IMR-90 (cell line): ENCODE measurements at regions not wholly inside any gene's neighbourhood (a gene's known extent, or its start where the extent isn't known, plus 50 kb on each side); places are given as distances from the start of the nearest gene placed in this dataset.
A peak's percentile ranks its signal among the peaks of the same experiment; 100 is the strongest.

Experiments used
- ATAC-seq: fragments of 200-7000 bp; cut with Tn5 transposase; 2 replicates; pipeline ENCODE4 v1.9.1; 2020; ENCODE audit warnings: low read depth, mild to moderate bottlenecking, moderate library complexity
- BruUV-seq: library from RNA; stranded (reverse); fragments of 400-500 nt; replicated peaks from 2 replicates; lab custom pipeline; 2021; lab: Mats Ljungman, UMichigan
- CTCF ChIA-PET: fragments of 300-600 bp; formaldehyde crosslinking; extraction: SDS; loops from one replicate; lab custom pipeline; 2021; ENCODE audit warnings: antibody characterized with exemption; lab: Yijun Ruan, JAX
- POLR2A ChIA-PET: fragments of 300-600 bp; sonication (Branson Sonifier 250); formaldehyde crosslinking; loops from one replicate; lab custom pipeline; 2022; ENCODE audit warnings: antibody characterized with exemption; ENCODE audit not compliant: unreplicated experiment; lab: Charles Lee
- DNase-seq: peaks from one replicate; pipeline ENCODE4 v3.0.0; 2013
- H2AFZ ChIP-seq: replicated peaks from 2 replicates; pipeline ENCODE3; 2013; ENCODE audit warnings: low read length, mild to moderate bottlenecking; ENCODE audit not compliant: poor library complexity
- H2AK5ac ChIP-seq: 2 replicates; pipeline ENCODE4 v1.6.1; 2013; ENCODE audit warnings: low read depth, low read length, inconsistent platforms
- H2AK9ac ChIP-seq: replicated peaks from 2 replicates; pipeline ENCODE3; 2013; ENCODE audit warnings: mild to moderate bottlenecking, low read depth, low read length, moderate library complexity; ENCODE audit not compliant: poor library complexity
- H2BK120ac ChIP-seq: 2 replicates; pipeline ENCODE4 v1.6.1; 2013; ENCODE audit warnings: low read depth, low read length, inconsistent platforms
- H2BK15ac ChIP-seq: 3 replicates; pipeline ENCODE4 v1.6.1; 2013; ENCODE audit warnings: low read depth, low read length, inconsistent platforms
- H2BK20ac ChIP-seq: 2 replicates; pipeline ENCODE4 v1.6.1; 2013; ENCODE audit warnings: low read depth, mild to moderate bottlenecking, inconsistent platforms, low read length, moderate library complexity
- H2BK5ac ChIP-seq: 2 replicates; pipeline ENCODE4 v1.6.1; 2013; ENCODE audit warnings: mild to moderate bottlenecking, low read depth, low read length, inconsistent platforms; ENCODE audit not compliant: poor library complexity, severe bottlenecking
- H3K14ac ChIP-seq: replicated peaks from 2 replicates; pipeline ENCODE4 v1.6.1; 2013; ENCODE audit warnings: low read depth, low read length, inconsistent platforms
- H3K18ac ChIP-seq: 2 replicates; pipeline ENCODE4 v1.6.1; 2013; ENCODE audit warnings: low read depth, low read length, control low read depth
- H3K23ac ChIP-seq: 2 replicates; pipeline ENCODE4 v1.6.1; 2013; ENCODE audit warnings: low read depth, low read length, inconsistent platforms
- H3K27ac ChIP-seq: 2 replicates; pipeline ENCODE4 v1.5.1; 2013; ENCODE audit warnings: mild to moderate bottlenecking, control low read depth, low read length; ENCODE audit not compliant: insufficient read depth
- H3K27me3 ChIP-seq: 2 replicates; pipeline ENCODE4 v1.6.1; 2013; ENCODE audit warnings: low read length; ENCODE audit not compliant: control insufficient read depth, insufficient read depth
- H3K36me3 ChIP-seq: 2 replicates; pipeline ENCODE4 v1.6.1; 2013; ENCODE audit warnings: low read length, mixed read lengths; ENCODE audit not compliant: control insufficient read depth, insufficient read depth
- H3K4ac ChIP-seq: 2 replicates; pipeline ENCODE4 v1.6.1; 2013; ENCODE audit warnings: low read depth, low read length, inconsistent platforms
- H3K4me1 ChIP-seq: 2 replicates; pipeline ENCODE4 v1.6.1; 2013; ENCODE audit warnings: low read length, mixed read lengths; ENCODE audit not compliant: control insufficient read depth, insufficient read depth
- H3K4me2 ChIP-seq: 2 replicates; pipeline ENCODE4 v1.6.1; 2013; ENCODE audit warnings: low read depth, mild to moderate bottlenecking, control low read depth, low read length, moderate library complexity
- H3K4me3 ChIP-seq: 2 replicates; pipeline ENCODE4 v1.5.1; 2013; ENCODE audit warnings: low read depth, mild to moderate bottlenecking, control low read depth, low read length, moderate library complexity; ENCODE audit not compliant: insufficient read depth
- H3K56ac ChIP-seq: 2 replicates; pipeline ENCODE4 v1.6.1; 2013; ENCODE audit warnings: low read length, inconsistent platforms; ENCODE audit not compliant: insufficient read depth; ENCODE audit errors: extremely low read depth
- H3K79me1 ChIP-seq, 2 experiments: 2 replicates each; pipeline ENCODE4 v1.6.1; 2013; ENCODE audit warnings: low read length in 2 of 2, inconsistent platforms in 1 of 2, low read depth in 1 of 2
- H3K9ac ChIP-seq: 2 replicates; pipeline ENCODE4 v1.6.1; 2013; ENCODE audit warnings: low read depth, low read length, control low read depth
- H3K9me1 ChIP-seq: 2 replicates; pipeline ENCODE4 v1.6.1; 2013; ENCODE audit warnings: low read length, inconsistent platforms; ENCODE audit not compliant: insufficient read depth
- H3K9me3 ChIP-seq: 2 replicates; pipeline ENCODE4 v1.6.1; 2013; ENCODE audit warnings: low read length; ENCODE audit not compliant: control insufficient read depth, insufficient read depth
- H4K20me1 ChIP-seq: 2 replicates; pipeline ENCODE4 v1.6.1; 2013; ENCODE audit warnings: low read length, inconsistent platforms; ENCODE audit not compliant: insufficient read depth
- H4K5ac ChIP-seq: 2 replicates; pipeline ENCODE4 v1.6.1; 2013; ENCODE audit warnings: mild to moderate bottlenecking, low read depth, low read length, control low read depth
- H4K8ac ChIP-seq, 2 experiments: 2 replicates each; pipeline ENCODE4 v1.6.1; 2013; ENCODE audit warnings: low read depth in 2 of 2, low read length in 2 of 2, control low read depth in 1 of 2, inconsistent platforms in 1 of 2
- H4K91ac ChIP-seq: 2 replicates; pipeline ENCODE4 v1.6.1; 2013; ENCODE audit warnings: low read depth, low read length, inconsistent platforms; ENCODE audit not compliant: insufficient read depth
- RAD21 ChIP-seq: IDR thresholded peaks from 2 replicates; pipeline ENCODE4 v1.6.1; 2012; ENCODE audit warnings: low read length, improper control_type of control experiment
- RFX5 ChIP-seq: IDR thresholded peaks from 2 replicates; pipeline ENCODE4 v1.8.0; 2012; ENCODE audit warnings: low read depth, mild to moderate bottlenecking, low read length, moderate library complexity
- WGBS, 2 experiments: methylation state at CpG; one replicate each; pipeline versions ENCODE4 v1.1.5 to v1.1.7; 2013; ENCODE audit warnings: missing lambda C conversion rate in 2 of 2; ENCODE audit not compliant: insufficient read length in 1 of 2; ENCODE audit errors: extremely low coverage in 2 of 2; 5-methylcytosine and 5-hydroxymethylcytosine counted together
- dilution Hi-C: fragments of 300-500 bp; cut with HindIII; formaldehyde crosslinking; loops from one replicate; pipeline ENCODE4 v1.14.3; 2018; ENCODE audit warnings: low sequenced_read_pairs; ENCODE audit not compliant: unreplicated experiment
- in situ Hi-C: fragments of 300-500 bp; cut with MboI; formaldehyde crosslinking; loops from 3 replicates; pipeline ENCODE4 v1.14.3; 2019; ENCODE audit warnings: low sequenced_read_pairs, inconsistent platforms, mixed read lengths
- intact Hi-C: fragments of 100-400 bp; cut with micrococcal nuclease; formaldehyde crosslinking; loops from 2 replicates; pipeline ENCODE4 v1.10.0; 2022

DNA sequence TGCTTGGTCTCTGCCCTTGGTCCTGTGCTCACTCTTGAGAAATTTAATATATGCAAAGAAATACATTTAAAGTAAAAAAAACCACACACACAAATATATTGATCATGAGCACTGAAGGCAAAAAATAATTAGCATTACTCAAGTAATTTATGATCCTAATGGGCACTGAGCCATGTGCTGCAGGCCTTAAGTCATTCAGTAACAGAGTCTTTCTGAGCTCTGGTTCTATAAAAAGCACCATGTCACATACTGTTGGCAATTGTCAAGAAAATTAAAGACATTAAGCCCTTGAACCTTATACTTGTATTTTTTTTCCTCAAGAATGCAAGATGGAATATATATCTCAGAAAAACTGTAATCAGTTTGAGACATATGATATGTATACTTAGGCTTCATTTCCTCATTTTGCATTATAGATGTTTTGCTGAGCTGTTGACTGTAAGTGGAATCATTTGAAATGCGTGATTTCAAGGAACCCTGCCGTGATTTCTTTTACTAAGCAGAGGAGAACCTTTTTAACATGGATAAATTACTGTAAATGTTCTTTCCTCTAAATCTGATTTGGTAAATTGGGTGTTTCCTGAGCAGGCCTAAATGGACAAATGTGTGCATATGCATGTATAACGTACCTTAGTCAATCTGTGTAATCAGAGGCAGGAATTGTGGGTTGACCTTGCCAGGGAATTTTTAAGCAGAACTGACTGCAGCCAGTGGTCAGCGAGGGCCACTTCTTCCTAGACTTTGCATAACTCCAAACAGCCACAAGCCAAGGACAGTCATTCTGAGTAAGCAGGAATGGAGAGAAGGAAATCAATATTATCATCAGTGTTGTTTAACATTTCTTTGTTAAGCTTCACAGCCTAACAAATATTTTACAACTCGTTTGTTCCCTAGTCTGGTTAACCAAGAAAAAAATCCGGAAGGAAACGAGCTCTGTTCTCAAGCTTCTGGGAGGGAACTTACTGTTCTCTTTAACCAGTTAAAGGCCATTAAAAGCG is 191.5 kb upstream of the ATP5MC3 start:
- intact Hi-C loops, result no loop called here
- Histone ChIP-seq H4K5ac (no peak overlapping the region), H2BK120ac (no peak overlapping the region), H4K91ac (no peak overlapping the region), H3K18ac (no peak overlapping the region), H2BK15ac (no peak overlapping the region), H3K14ac (no peak overlapping the region), H2BK20ac (no peak overlapping the region), H3K4me1 (no peaks in the 10 kb centered on the region), H3K9ac (no peak overlapping the region), H2AFZ (no peak overlapping the region), H2AK9ac (no peak overlapping the region), H3K56ac (no peak overlapping the region), H3K9me1 (no peaks in the 10 kb centered on the region), H3K23ac (no peak overlapping the region), H3K4ac (no peak overlapping the region), H3K4me3 (no peak overlapping the region), H4K8ac (no peak overlapping the region), H2AK5ac (no peak overlapping the region), H3K27me3 (peaks cover 2% of the 10 kb centered on the region; the same call in 1 of the 2 replicates), H3K9me3 (no peaks in the 10 kb centered on the region), H4K20me1 (no peaks in the 10 kb centered on the region), H3K27ac (no peak overlapping the region), H2BK5ac (no peak overlapping the region), H3K36me3 (no peaks in the 10 kb centered on the region), H3K79me1 (no peaks in the 10 kb centered on the region), H3K4me2 (no peak overlapping the region)
- TF ChIP-seq RAD21 (no peak), RFX5 (no peak)
- dilution Hi-C loops, result no loop called here
- POLR2A ChIA-PET, result no interaction called here
- DNase-seq (peak; percentile 29), ATAC-seq (no peak)
- no TSS peak for BruUV-seq
- WGBS, 2 experiments, result no CpG with 5 or more reads among the region's 8 CpGs
- in situ Hi-C loops, result no loop called here
- CTCF ChIA-PET, result no interaction called here
